CD14-positive monocyte (primary cell): ENCODE measurements at regions not wholly inside any gene's neighbourhood (a gene's known extent, or its start where the extent isn't known, plus 50 kb on each side); places are given as distances from the start of the nearest gene placed in this dataset.
A peak's percentile ranks its signal among the peaks of the same experiment; 100 is the strongest.

Experiments
- DNase-seq, 3 donors: peaks; one replicate each; pipeline ENCODE4 v3.0.0-alpha.2; 2011 to 2022
- H2AFZ ChIP-seq: 2 replicates; pipeline ENCODE4 v1.6.0; 2012; ENCODE audit warnings: mild to moderate bottlenecking, low read depth, low read length, inconsistent platforms; ENCODE audit not compliant: insufficient read depth, poor library complexity, severe bottlenecking
- H3K27ac ChIP-seq, 2 donors: 1 replicate in 1 of 2; 2 replicates in 1 of 2; pipeline ENCODE4 v1.5.1; 2012 to 2013; ENCODE audit warnings: low read length in 2 of 2, control low read depth in 1 of 2, inconsistent platforms in 1 of 2, low read depth in 1 of 2, mild to moderate bottlenecking in 1 of 2
- H3K27me3 ChIP-seq, 2 donors: one replicate each; pipeline versions ENCODE4 v1.6.0 to v1.6.1; 2011 to 2013; ENCODE audit warnings: low read length in 2 of 2; ENCODE audit not compliant: control insufficient read depth in 2 of 2, insufficient read depth in 2 of 2
- H3K36me3 ChIP-seq, 2 donors: replicated peaks in 1 of 2; 1 replicate in 1 of 2; 2 replicates in 1 of 2; pipeline versions ENCODE4 v1.5.1 to v1.6.1; 2012 to 2013; ENCODE audit warnings: low read length in 2 of 2, control low read depth in 1 of 2, inconsistent platforms in 1 of 2, mild to moderate bottlenecking in 1 of 2; ENCODE audit not compliant: insufficient read depth in 2 of 2, control insufficient read depth in 1 of 2
- H3K4me1 ChIP-seq, 2 donors: 1 replicate in 1 of 2; 2 replicates in 1 of 2; pipeline versions ENCODE4 v1.5.1 to v1.6.1; 2012 to 2013; ENCODE audit warnings: low read length in 2 of 2, control low read depth in 1 of 2, inconsistent platforms in 1 of 2, mild to moderate bottlenecking in 1 of 2, moderate library complexity in 1 of 2; ENCODE audit not compliant: insufficient read depth in 2 of 2, control insufficient read depth in 1 of 2
- H3K4me2 ChIP-seq: replicated peaks from 2 replicates; pipeline ENCODE3; 2012; ENCODE audit warnings: low read length, moderate library complexity, mild to moderate bottlenecking; ENCODE audit not compliant: poor library complexity, severe bottlenecking; ENCODE audit errors: extremely low read depth
- H3K4me3 ChIP-seq, 3 experiments: fragments of 200-600 bp in 1 of 3; sonication (generic) in 1 of 3; replicated peaks in 1 of 3; 1 replicate in 2 of 3; 2 replicates in 1 of 3; pipeline ENCODE4 v1.5.1; 2011 to 2013; ENCODE audit warnings: low read length in 3 of 3, mild to moderate bottlenecking in 3 of 3, control low read depth in 2 of 3, low read depth in 2 of 3, inconsistent platforms in 1 of 3, moderate library complexity in 1 of 3
- H3K79me2 ChIP-seq: 2 replicates; pipeline ENCODE4 v1.6.0; 2012; ENCODE audit warnings: mild to moderate bottlenecking, control low read depth, inconsistent platforms, low read length, moderate library complexity; ENCODE audit not compliant: insufficient read depth
- H3K9ac ChIP-seq: 2 replicates; pipeline ENCODE4 v1.6.0; 2017; ENCODE audit warnings: low read length, mild to moderate bottlenecking; ENCODE audit not compliant: insufficient read depth, poor library complexity, severe bottlenecking
- H3K9me3 ChIP-seq, 2 donors: replicated peaks in 1 of 2; 1 replicate in 1 of 2; 2 replicates in 1 of 2; pipeline versions ENCODE4 v1.5.1 to v1.6.1; 2012 to 2013; ENCODE audit warnings: low read length in 2 of 2, control low read depth in 1 of 2; ENCODE audit not compliant: control insufficient read depth in 1 of 2, insufficient read depth in 1 of 2
- H4K20me1 ChIP-seq: 2 replicates; pipeline ENCODE4 v1.6.0; 2012; ENCODE audit warnings: mild to moderate bottlenecking, low read length, control low read depth, moderate library complexity; ENCODE audit not compliant: insufficient read depth
- H3K27ac Mint-ChIP-seq, 7 donors: one replicate each; pipeline ENCODE4 v1.8.0; 2020; ENCODE audit warnings: mild to moderate bottlenecking in 7 of 7, mixed read lengths in 7 of 7, moderate library complexity in 6 of 7, inconsistent platforms in 2 of 7
- H3K27me3 Mint-ChIP-seq, 3 donors: one replicate each; pipeline ENCODE4 v1.8.0; 2021 to 2022; ENCODE audit warnings: low read depth in 3 of 3, mild to moderate bottlenecking in 3 of 3, mixed read lengths in 3 of 3, moderate library complexity in 3 of 3, inconsistent platforms in 1 of 3
- H3K36me3 Mint-ChIP-seq, 2 donors: one replicate each; pipeline ENCODE4 v1.8.0; 2020; ENCODE audit warnings: mixed read lengths in 2 of 2, inconsistent platforms in 1 of 2, mild to moderate bottlenecking in 1 of 2
- H3K4me1 Mint-ChIP-seq: one replicate; pipeline ENCODE4 v1.8.0; 2020; ENCODE audit warnings: mild to moderate bottlenecking, mixed read lengths
- H3K4me3 Mint-ChIP-seq, 2 donors: one replicate each; pipeline ENCODE4 v1.8.0; 2020; ENCODE audit warnings: mild to moderate bottlenecking in 2 of 2, mixed read lengths in 2 of 2, moderate library complexity in 1 of 2
- H3K9me3 Mint-ChIP-seq, 7 donors: one replicate each; pipeline ENCODE4 v1.8.0; 2020 to 2022; ENCODE audit warnings: mixed read lengths in 7 of 7, mild to moderate bottlenecking in 6 of 7, moderate library complexity in 6 of 7, inconsistent platforms in 2 of 7
- WGBS: methylation state at CpG from one replicate; pipeline ENCODE4 v1.1.5; 2013; ENCODE audit warnings: missing lambda C conversion rate; ENCODE audit not compliant: insufficient coverage; 5-methylcytosine and 5-hydroxymethylcytosine counted together
- intact Hi-C, 2 donors: fragments of 100-400 bp; cut with micrococcal nuclease; formaldehyde crosslinking; loops; one replicate each; pipeline versions ENCODE4 v1.15.0 to v1.15.1; 2023
- TF ChIP-seq, protein P1 (sequence below): fragments of 200-600 bp; IDR thresholded peaks from one replicate; pipeline ENCODE4 v1.8.0; 2022; ENCODE audit warnings: antibody characterized with exemption, mild to moderate bottlenecking

DNA sequence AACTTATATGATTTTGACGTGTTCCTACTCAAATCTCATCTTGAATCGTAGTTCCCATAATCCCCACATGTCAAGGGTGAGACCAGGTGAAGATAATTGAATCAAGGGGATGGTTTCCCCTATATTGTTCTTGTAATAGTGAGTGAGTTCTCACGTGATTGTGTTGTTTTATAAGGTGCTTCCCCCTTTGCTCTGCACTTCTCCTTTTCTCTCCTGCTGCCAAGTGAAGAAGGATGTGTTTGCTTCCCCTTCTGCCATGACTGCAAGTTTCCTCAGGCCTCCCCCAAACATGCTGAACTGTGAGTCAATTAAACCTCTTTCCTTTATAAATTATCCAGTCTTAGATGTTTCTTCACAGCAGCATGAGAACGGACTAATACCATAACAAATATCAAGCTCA, 83.2 kb downstream of the MANEA start:
- Histone ChIP-seq H3K27ac (no peak overlapping the region), H3K27me3 (no peaks in the 10 kb centered on the region), H3K9ac (no peak overlapping the region), H3K36me3 (no peaks in the 10 kb centered on the region), H2AFZ (no peak overlapping the region), H3K4me3 (no peak overlapping the region), H3K4me1 (no peaks in the 10 kb centered on the region), H4K20me1 (no peaks in the 10 kb centered on the region), H3K79me2 (no peaks in the 10 kb centered on the region), H3K9me3 (peaks cover 6 to 12% of the 10 kb centered on the region in 2 donors), H3K4me2 (no peak overlapping the region)
- TF ChIP-seq, protein P1, sequence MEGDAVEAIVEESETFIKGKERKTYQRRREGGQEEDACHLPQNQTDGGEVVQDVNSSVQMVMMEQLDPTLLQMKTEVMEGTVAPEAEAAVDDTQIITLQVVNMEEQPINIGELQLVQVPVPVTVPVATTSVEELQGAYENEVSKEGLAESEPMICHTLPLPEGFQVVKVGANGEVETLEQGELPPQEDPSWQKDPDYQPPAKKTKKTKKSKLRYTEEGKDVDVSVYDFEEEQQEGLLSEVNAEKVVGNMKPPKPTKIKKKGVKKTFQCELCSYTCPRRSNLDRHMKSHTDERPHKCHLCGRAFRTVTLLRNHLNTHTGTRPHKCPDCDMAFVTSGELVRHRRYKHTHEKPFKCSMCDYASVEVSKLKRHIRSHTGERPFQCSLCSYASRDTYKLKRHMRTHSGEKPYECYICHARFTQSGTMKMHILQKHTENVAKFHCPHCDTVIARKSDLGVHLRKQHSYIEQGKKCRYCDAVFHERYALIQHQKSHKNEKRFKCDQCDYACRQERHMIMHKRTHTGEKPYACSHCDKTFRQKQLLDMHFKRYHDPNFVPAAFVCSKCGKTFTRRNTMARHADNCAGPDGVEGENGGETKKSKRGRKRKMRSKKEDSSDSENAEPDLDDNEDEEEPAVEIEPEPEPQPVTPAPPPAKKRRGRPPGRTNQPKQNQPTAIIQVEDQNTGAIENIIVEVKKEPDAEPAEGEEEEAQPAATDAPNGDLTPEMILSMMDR = no peak
- Mint-ChIP-seq H3K4me1 (no peaks in the 10 kb centered on the region), H3K27me3 (no peaks in the 10 kb centered on the region), H3K36me3 (no peaks in the 10 kb centered on the region), H3K4me3 (no peak overlapping the region), H3K27ac (no peak overlapping the region), H3K9me3 (peaks cover 0 to 18% (median 8%) of the 10 kb centered on the region in 7 donors)
- WGBS = no CpG with 5 or more reads among the region's 4 CpGs
- DNase-seq = peak in 2 of 3 donors; percentile 2 to 19
- intact Hi-C loops = no loop called here

DNA sequence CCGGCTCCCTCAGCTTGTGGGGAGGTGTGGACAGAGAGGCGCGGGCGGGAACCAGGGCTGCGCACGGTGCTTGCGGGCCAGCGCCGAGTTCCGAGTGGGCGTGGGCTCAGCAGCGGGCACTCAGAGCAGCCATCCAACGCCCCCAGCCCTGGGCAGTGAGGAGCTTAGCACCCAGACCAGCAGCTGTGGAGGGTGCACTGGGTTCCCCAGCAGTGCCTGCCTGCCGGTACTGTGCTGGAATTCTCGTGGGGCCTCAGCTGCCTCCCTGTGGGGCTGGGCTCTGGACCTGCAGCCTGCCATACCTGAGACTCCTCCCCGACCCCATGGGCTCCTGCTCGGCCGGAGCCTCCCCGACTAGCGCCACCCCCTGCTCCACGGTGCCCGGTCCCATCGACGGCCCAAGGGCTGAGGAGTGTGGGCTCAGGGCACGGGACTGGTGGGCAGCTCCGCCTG, 92.7 kb downstream of the MANEA start:
- peaks cover 2 to 20% (median 4%) of the 10 kb centered on the region in 7 donors for H3K9me3 Mint-ChIP-seq
- TF ChIP-seq, protein P1 = no peak

More for the DNA sequence above, 92.7 kb downstream of the MANEA start:
- Mint-ChIP-seq H3K36me3 (no peaks in the 10 kb centered on the region), H3K4me3 (no peak overlapping the region), H3K27me3 (peaks cover 0 to 2% (median 0%) of the 10 kb centered on the region in 3 donors), H3K27ac (no peak overlapping the region), H3K4me1 (no peaks in the 10 kb centered on the region)
- H3K9me3 ChIP-seq = peaks cover 0 to 8% of the 10 kb centered on the region in 2 donors
- no peaks in the 10 kb centered on the region for H4K20me1 ChIP-seq
- no peaks in the 10 kb centered on the region for H3K79me2 ChIP-seq
- no peak for DNase-seq
- H3K36me3 ChIP-seq = no peaks in the 10 kb centered on the region
- H3K27ac ChIP-seq = no peak overlapping the region
- WGBS = 95% methylated on average over 25 of the region's 26 CpGs
- no peak overlapping the region for H3K9ac ChIP-seq
- H3K4me2 ChIP-seq = no peak overlapping the region
- no peak overlapping the region for H3K4me3 ChIP-seq
- no peaks in the 10 kb centered on the region for H3K4me1 ChIP-seq
- H3K27me3 ChIP-seq = no peaks in the 10 kb centered on the region
- intact Hi-C loops = no loop called here
- no peak overlapping the region for H2AFZ ChIP-seq
